GM12878 (cell line): ENCODE measurements at regions not wholly inside any gene's neighbourhood (a gene's known extent, or its start where the extent isn't known, plus 50 kb on each side); places are given as distances from the start of the nearest gene placed in this dataset.
A peak's percentile ranks its signal among the peaks of the same experiment; 100 is the strongest.

Experiments
- EP300 ChIP-seq, 2 experiments: fragments of 150-350 bp in 1 of 2; IDR thresholded peaks; 2 replicates each; pipeline ENCODE4 v1.6.1; 2011 to 2012; ENCODE audit warnings: low read depth in 2 of 2, low read length in 2 of 2, borderline replicate concordance in 1 of 2, improper control_type of control experiment in 1 of 2, inconsistent platforms in 1 of 2; ENCODE audit not compliant: control insufficient read depth in 1 of 2
- SP1 ChIP-seq: IDR thresholded peaks from one replicate; pipeline ENCODE4 v1.6.1; 2011; ENCODE audit warnings: low read depth, low read length
- TF ChIP-seq, protein P1 (sequence below), 3 experiments: IDR thresholded peaks in 2 of 3; conservative IDR thresholded peaks in 1 of 3; 2 replicates each; pipeline ENCODE4 v1.5.1; 2011; ENCODE audit warnings: low read depth in 3 of 3, low read length in 3 of 3, mild to moderate bottlenecking in 3 of 3, control low read depth in 2 of 3, moderate library complexity in 2 of 3, inconsistent platforms in 1 of 3, mixed read lengths in 1 of 3; ENCODE audit not compliant: control insufficient read depth in 2 of 3, insufficient read depth in 1 of 3; ENCODE audit errors: extremely low read depth in 1 of 3

GRCh38 chr4:31793907-31794306 lies 1073.7 kb downstream of the PCDH7 start:
- TF ChIP-seq, protein P1, sequence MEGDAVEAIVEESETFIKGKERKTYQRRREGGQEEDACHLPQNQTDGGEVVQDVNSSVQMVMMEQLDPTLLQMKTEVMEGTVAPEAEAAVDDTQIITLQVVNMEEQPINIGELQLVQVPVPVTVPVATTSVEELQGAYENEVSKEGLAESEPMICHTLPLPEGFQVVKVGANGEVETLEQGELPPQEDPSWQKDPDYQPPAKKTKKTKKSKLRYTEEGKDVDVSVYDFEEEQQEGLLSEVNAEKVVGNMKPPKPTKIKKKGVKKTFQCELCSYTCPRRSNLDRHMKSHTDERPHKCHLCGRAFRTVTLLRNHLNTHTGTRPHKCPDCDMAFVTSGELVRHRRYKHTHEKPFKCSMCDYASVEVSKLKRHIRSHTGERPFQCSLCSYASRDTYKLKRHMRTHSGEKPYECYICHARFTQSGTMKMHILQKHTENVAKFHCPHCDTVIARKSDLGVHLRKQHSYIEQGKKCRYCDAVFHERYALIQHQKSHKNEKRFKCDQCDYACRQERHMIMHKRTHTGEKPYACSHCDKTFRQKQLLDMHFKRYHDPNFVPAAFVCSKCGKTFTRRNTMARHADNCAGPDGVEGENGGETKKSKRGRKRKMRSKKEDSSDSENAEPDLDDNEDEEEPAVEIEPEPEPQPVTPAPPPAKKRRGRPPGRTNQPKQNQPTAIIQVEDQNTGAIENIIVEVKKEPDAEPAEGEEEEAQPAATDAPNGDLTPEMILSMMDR (IDR thresholded peaks at IDR 0.05 in 2 of 3, conservative IDR thresholded peaks at IDR 0.05 in 1 of 3; ENCODE audit: control insufficient read depth in 2 of 3, extremely low read depth in 1 of 3, insufficient read depth in 1 of 3, low read depth in 3 of 3, low read length in 3 of 3), result 0 out of 6 replicates have a peak, but pooled peaks of 1 of the 3 experiments have one; percentile 7
- TF ChIP-seq EP300 (IDR thresholded peaks at IDR 0.05; ENCODE audit: borderline replicate concordance in 1 of 2, control insufficient read depth in 1 of 2, low read depth in 2 of 2, low read length in 2 of 2) (no peak), SP1 (no peak)
